MM.1S (cell line): ENCODE measurements at regions not wholly inside any gene's neighbourhood (a gene's known extent, or its start where the extent isn't known, plus 50 kb on each side); places are given as distances from the start of the nearest gene placed in this dataset.

Experiments
- DNase-seq: peaks from one replicate; pipeline ENCODE4 v3.0.0-alpha.2; 2015
- H2AFZ ChIP-seq: fragments of 300-600 bp; sonication (generic); 2 replicates; pipeline ENCODE4 v1.6.0; 2016; ENCODE audit warnings: antibody characterized with exemption, low read length
- H3F3A ChIP-seq: fragments of 300-600 bp; sonication (generic); 2 replicates; pipeline ENCODE4 v1.6.1; 2016; ENCODE audit warnings: mild to moderate bottlenecking, antibody characterized with exemption, low read length, moderate library complexity, mixed read lengths; ENCODE audit not compliant: insufficient read depth
- H3K27ac ChIP-seq: fragments of 300-600 bp; sonication (generic); 2 replicates; pipeline ENCODE4 v1.5.1; 2016; ENCODE audit warnings: mild to moderate bottlenecking, low read length
- H3K27me3 ChIP-seq: fragments of 300-600 bp; sonication (generic); replicated peaks from 2 replicates; pipeline ENCODE4 v1.6.0; 2016; ENCODE audit warnings: low read length; ENCODE audit not compliant: insufficient read depth
- H3K36me3 ChIP-seq: fragments of 300-600 bp; sonication (generic); replicated peaks from 2 replicates; pipeline ENCODE4 v1.6.1; 2016; ENCODE audit warnings: mild to moderate bottlenecking, low read length, mixed read lengths; ENCODE audit not compliant: insufficient read depth
- H3K4me1 ChIP-seq: fragments of 300-600 bp; sonication (generic); 2 replicates; pipeline ENCODE4 v1.6.1; 2016; ENCODE audit warnings: low read length, mixed read lengths
- H3K4me2 ChIP-seq: fragments of 300-600 bp; sonication (generic); 2 replicates; pipeline ENCODE4 v1.6.0; 2016; ENCODE audit warnings: low read depth, low read length
- H3K4me3 ChIP-seq: fragments of 300-600 bp; sonication (generic); 2 replicates; pipeline ENCODE4 v1.5.1; 2016; ENCODE audit warnings: low read length, mixed read lengths
- H3K79me2 ChIP-seq: fragments of 300-600 bp; sonication (generic); 2 replicates; pipeline ENCODE4 v1.6.1; 2016; ENCODE audit warnings: mixed run types, low read length, mixed read lengths
- H3K9ac ChIP-seq: fragments of 300-600 bp; sonication (generic); 2 replicates; pipeline ENCODE4 v1.6.1; 2016; ENCODE audit warnings: low read length, mixed read lengths
- H3K9me2 ChIP-seq: fragments of 300-600 bp; sonication (generic); replicated peaks from 2 replicates; pipeline ENCODE4 v1.6.1; 2016; ENCODE audit warnings: mild to moderate bottlenecking, low read length, mixed read lengths; ENCODE audit not compliant: insufficient read depth
- H3K9me3 ChIP-seq: fragments of 300-600 bp; sonication (generic); replicated peaks from 2 replicates; pipeline ENCODE4 v1.6.1; 2016; ENCODE audit warnings: mild to moderate bottlenecking, low read length, mixed read lengths; ENCODE audit not compliant: insufficient read depth
- H4K20me1 ChIP-seq: fragments of 300-600 bp; sonication (generic); 2 replicates; pipeline ENCODE4 v1.6.1; 2016; ENCODE audit warnings: mild to moderate bottlenecking, low read length, moderate library complexity, mixed read lengths; ENCODE audit not compliant: insufficient read depth
- CTCF ChIP-seq: fragments of 300-600 bp; sonication (generic); IDR thresholded peaks from 2 replicates; pipeline ENCODE4 v1.5.1; 2016; ENCODE audit warnings: antibody characterized with exemption, low read length, mixed read lengths
- EZH2 ChIP-seq: fragments of 300-600 bp; sonication (generic); optimal IDR thresholded peaks from 2 replicates; pipeline ENCODE3; 2017; ENCODE audit warnings: low read depth, mild to moderate bottlenecking, antibody characterized with exemption, low read length, mixed read lengths
- EZH2phosphoT487 ChIP-seq: fragments of 300-600 bp; sonication (generic); IDR thresholded peaks from 2 replicates; pipeline ENCODE4 v1.6.1; 2018; ENCODE audit warnings: antibody characterized with exemption, low read length

DNA sequence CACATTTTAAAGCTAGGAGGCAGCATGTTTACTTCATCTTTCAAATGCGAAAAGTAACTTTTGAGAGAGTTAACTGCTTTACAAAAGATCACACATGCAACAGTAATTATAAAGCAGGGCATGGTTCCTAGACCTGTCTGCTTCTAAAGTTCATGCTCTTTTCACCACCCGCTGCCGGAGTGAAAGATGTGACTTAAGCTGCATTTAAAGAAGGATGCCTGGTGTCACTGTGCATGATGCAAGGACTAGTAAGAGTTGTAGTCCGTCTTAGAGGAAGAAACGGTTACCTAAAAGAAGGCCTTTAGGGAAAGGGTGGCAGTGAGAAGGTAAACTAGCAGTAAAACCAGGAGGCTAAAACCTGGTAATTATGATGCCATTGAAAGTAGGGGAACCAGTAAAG, 1689.1 kb downstream of the KCNT2 start:
- Histone ChIP-seq H3K4me3 (no peak overlapping the region), H3K36me3 (no peaks in the 10 kb centered on the region), H3K4me2 (no peak overlapping the region), H3K27me3 (no peaks in the 10 kb centered on the region), H3K4me1 (no peaks in the 10 kb centered on the region), H4K20me1 (no peaks in the 10 kb centered on the region), H3K27ac (no peak overlapping the region), H3K79me2 (no peaks in the 10 kb centered on the region), H3K9ac (no peak overlapping the region), H3K9me3 (no peaks in the 10 kb centered on the region), H3F3A (no peaks in the 10 kb centered on the region), H3K9me2 (no peaks in the 10 kb centered on the region; the same call in 1 of the 2 replicates), H2AFZ (no peak overlapping the region)
- TF ChIP-seq EZH2phosphoT487 (no peak), CTCF (no peak), EZH2 (no peak)
- no peak for DNase-seq

- DNase-seq = no peak
- Histone ChIP-seq H3K9me2 (no peaks in the 10 kb centered on the region; the same call in 1 of the 2 replicates), H2AFZ (no peak overlapping the region), H3K4me3 (no peak overlapping the region), H3F3A (no peaks in the 10 kb centered on the region), H3K36me3 (no peaks in the 10 kb centered on the region), H3K9me3 (no peaks in the 10 kb centered on the region), H3K27ac (no peak overlapping the region), H3K27me3 (no peaks in the 10 kb centered on the region), H3K4me2 (no peak overlapping the region), H3K9ac (no peak overlapping the region), H3K4me1 (no peaks in the 10 kb centered on the region), H4K20me1 (no peaks in the 10 kb centered on the region), H3K79me2 (no peaks in the 10 kb centered on the region)
- TF ChIP-seq EZH2 (no peak), CTCF (no peak), EZH2phosphoT487 (no peak)
Measured at GRCh38 chr1:194917769-194918168, 1690.5 kb downstream of the KCNT2 start.

DNA sequence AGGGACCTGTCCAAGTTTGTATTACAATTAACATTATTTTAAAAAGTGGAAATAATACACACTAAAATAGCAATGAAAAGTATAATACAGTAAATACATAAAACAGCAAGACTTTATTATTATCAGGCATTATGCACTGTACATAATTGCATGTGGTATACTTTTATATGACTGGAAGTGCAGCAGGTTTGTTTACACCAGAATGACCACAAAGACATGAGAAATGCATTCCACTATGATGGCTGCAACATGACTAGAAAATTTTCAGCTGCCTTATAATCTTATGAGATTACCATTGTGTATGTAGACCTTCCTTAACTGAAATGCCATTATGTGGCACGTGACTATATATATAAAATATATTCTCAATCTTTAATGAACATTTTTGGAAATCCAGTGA, 1699.6 kb downstream of the KCNT2 start:
- H3K4me1 ChIP-seq = no peaks in the 10 kb centered on the region
- H3K27ac ChIP-seq = no peak overlapping the region
- H4K20me1 ChIP-seq = no peaks in the 10 kb centered on the region
- H3K9me2 ChIP-seq = no peaks in the 10 kb centered on the region
- H3K4me3 ChIP-seq = no peak overlapping the region
- no peak for DNase-seq
- H3K36me3 ChIP-seq = no peaks in the 10 kb centered on the region
- no peaks in the 10 kb centered on the region for H3K27me3 ChIP-seq
- TF ChIP-seq EZH2phosphoT487 = no peak
- no peak for TF ChIP-seq CTCF
- TF ChIP-seq EZH2 = no peak
- H3K4me2 ChIP-seq = no peak overlapping the region
- no peak overlapping the region for H2AFZ ChIP-seq
- H3F3A ChIP-seq = no peaks in the 10 kb centered on the region
- H3K9ac ChIP-seq = no peak overlapping the region
- no peaks in the 10 kb centered on the region for H3K9me3 ChIP-seq
- H3K79me2 ChIP-seq = no peaks in the 10 kb centered on the region
